Parathyroid adenoma (tissue), 2 donors: ENCODE measurements at regions not wholly inside any gene's neighbourhood (a gene's known extent, or its start where the extent isn't known, plus 50 kb on each side); places are given as distances from the start of the nearest gene placed in this dataset.

Experiments used
- H2AFZ ChIP-seq: fragments of 300-600 bp; sonication (generic); one replicate; pipeline ENCODE4 v1.7.0; 2017; ENCODE audit warnings: antibody characterized with exemption, mild to moderate bottlenecking
- H3K27ac ChIP-seq: fragments of 300-600 bp; sonication (generic); one replicate; pipeline ENCODE4 v1.7.0; 2017
- H3K27me3 ChIP-seq: fragments of 300-600 bp; sonication (generic); one replicate; pipeline ENCODE4 v1.7.0; 2017; ENCODE audit warnings: low read length; ENCODE audit not compliant: control insufficient read depth, insufficient read depth
- H3K36me3 ChIP-seq: fragments of 300-600 bp; sonication (generic); one replicate; pipeline ENCODE4 v1.7.0; 2017; ENCODE audit warnings: low read length; ENCODE audit not compliant: control insufficient read depth, insufficient read depth
- H3K4me1 ChIP-seq: fragments of 300-600 bp; sonication (generic); one replicate; pipeline ENCODE4 v1.7.0; 2017; ENCODE audit warnings: control low read depth
- H3K4me2 ChIP-seq: fragments of 300-600 bp; sonication (generic); one replicate; pipeline ENCODE4 v1.7.0; 2017; ENCODE audit warnings: low read length
- H3K4me3 ChIP-seq: fragments of 300-600 bp; sonication (generic); one replicate; pipeline ENCODE4 v1.7.0; 2017; ENCODE audit warnings: low read depth, low read length
- H3K79me2 ChIP-seq: fragments of 300-600 bp; sonication (generic); one replicate; pipeline ENCODE4 v1.7.0; 2017; ENCODE audit warnings: control low read depth
- H3K9ac ChIP-seq: fragments of 300-600 bp; sonication (generic); one replicate; pipeline ENCODE4 v1.7.0; 2017; ENCODE audit warnings: mild to moderate bottlenecking
- H3K9me3 ChIP-seq: fragments of 300-600 bp; sonication (generic); one replicate; pipeline ENCODE4 v1.7.0; 2017; ENCODE audit warnings: low read length; ENCODE audit not compliant: control insufficient read depth
- TF ChIP-seq, protein P1 (sequence below): fragments of 300-600 bp; sonication (generic); IDR thresholded peaks from one replicate; pipeline ENCODE4 v1.7.0; 2017; ENCODE audit warnings: antibody characterized with exemption, mild to moderate bottlenecking
- donor health status: primary hyperparathyroidism.

- no peak overlapping the region for H3K27ac ChIP-seq
- no peaks in the 10 kb centered on the region for H3K4me1 ChIP-seq
- H3K27me3 ChIP-seq, result no peaks in the 10 kb centered on the region
- no peak overlapping the region for H3K4me3 ChIP-seq
- TF ChIP-seq, protein P1, sequence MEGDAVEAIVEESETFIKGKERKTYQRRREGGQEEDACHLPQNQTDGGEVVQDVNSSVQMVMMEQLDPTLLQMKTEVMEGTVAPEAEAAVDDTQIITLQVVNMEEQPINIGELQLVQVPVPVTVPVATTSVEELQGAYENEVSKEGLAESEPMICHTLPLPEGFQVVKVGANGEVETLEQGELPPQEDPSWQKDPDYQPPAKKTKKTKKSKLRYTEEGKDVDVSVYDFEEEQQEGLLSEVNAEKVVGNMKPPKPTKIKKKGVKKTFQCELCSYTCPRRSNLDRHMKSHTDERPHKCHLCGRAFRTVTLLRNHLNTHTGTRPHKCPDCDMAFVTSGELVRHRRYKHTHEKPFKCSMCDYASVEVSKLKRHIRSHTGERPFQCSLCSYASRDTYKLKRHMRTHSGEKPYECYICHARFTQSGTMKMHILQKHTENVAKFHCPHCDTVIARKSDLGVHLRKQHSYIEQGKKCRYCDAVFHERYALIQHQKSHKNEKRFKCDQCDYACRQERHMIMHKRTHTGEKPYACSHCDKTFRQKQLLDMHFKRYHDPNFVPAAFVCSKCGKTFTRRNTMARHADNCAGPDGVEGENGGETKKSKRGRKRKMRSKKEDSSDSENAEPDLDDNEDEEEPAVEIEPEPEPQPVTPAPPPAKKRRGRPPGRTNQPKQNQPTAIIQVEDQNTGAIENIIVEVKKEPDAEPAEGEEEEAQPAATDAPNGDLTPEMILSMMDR, result no peak
- H3K36me3 ChIP-seq, result no peaks in the 10 kb centered on the region
- no peaks in the 10 kb centered on the region for H3K9me3 ChIP-seq
- H3K9ac ChIP-seq, result no peak overlapping the region
- H2AFZ ChIP-seq, result no peak overlapping the region
- H3K4me2 ChIP-seq, result no peak overlapping the region
- H3K79me2 ChIP-seq, result no peaks in the 10 kb centered on the region
These were observed 580.4 kb upstream of the FAM98A start for GRCh38 chr2:34179511-34179910.

DNA sequence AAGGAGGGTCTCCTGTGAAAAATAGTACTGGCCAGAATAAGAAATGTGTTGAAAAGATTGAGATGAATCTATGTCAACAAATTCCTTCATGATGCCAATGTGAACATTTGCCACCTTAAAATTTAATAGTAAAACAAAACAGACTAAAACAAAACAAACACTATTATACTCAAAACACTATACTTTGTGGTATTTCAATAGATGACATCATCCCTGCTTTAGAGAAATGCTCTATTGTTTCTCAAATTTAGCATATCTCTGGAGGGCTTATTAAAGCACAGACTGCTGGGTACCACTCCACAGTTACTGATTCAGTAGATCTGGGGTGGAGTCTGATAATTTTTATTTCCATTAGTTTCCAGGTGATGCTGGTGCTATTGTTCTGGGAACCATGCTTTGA lies 579.4 kb upstream of the FAM98A start:
- Histone ChIP-seq H3K4me1 (no peaks in the 10 kb centered on the region), H3K27me3 (no peaks in the 10 kb centered on the region), H3K27ac (no peak overlapping the region), H3K4me2 (no peak overlapping the region), H3K9me3 (no peaks in the 10 kb centered on the region), H3K9ac (no peak overlapping the region), H3K4me3 (no peak overlapping the region), H2AFZ (no peak overlapping the region), H3K36me3 (no peaks in the 10 kb centered on the region), H3K79me2 (no peaks in the 10 kb centered on the region)
- TF ChIP-seq, protein P1, result no peak

GRCh38 chr2:34176693-34177092 lies 577.6 kb upstream of the FAM98A start:
- Histone ChIP-seq H3K4me3 (no peak overlapping the region), H2AFZ (no peak overlapping the region), H3K4me2 (no peak overlapping the region), H3K9ac (no peak overlapping the region), H3K79me2 (no peaks in the 10 kb centered on the region), H3K9me3 (no peaks in the 10 kb centered on the region), H3K27ac (no peak overlapping the region), H3K4me1 (no peaks in the 10 kb centered on the region), H3K36me3 (no peaks in the 10 kb centered on the region), H3K27me3 (no peaks in the 10 kb centered on the region)
- TF ChIP-seq, protein P1, result no peak

DNA sequence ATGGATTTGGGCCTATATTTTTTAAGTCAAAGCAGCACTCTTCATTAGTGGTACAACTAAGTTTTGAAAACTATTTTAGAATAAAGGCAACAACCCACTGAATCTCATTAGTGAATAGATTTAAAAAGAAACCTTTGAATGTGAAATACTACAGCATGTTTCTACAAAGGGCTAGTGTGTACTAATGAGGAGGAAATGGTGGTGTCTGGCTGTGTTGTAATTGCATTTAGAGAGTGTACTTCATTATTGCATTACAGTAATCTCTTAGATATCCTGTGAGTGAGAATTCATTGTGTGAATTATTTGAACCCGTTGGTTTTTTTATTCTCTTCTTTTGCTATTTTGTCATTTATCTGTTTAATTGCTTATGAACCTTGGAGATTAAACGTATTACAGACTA lies 575.4 kb upstream of the FAM98A start:
- Histone ChIP-seq H3K4me1 (no peaks in the 10 kb centered on the region), H3K9ac (no peak overlapping the region), H3K79me2 (no peaks in the 10 kb centered on the region), H3K9me3 (no peaks in the 10 kb centered on the region), H3K4me2 (no peak overlapping the region), H3K4me3 (no peak overlapping the region), H2AFZ (no peak overlapping the region), H3K36me3 (no peaks in the 10 kb centered on the region), H3K27ac (no peak overlapping the region), H3K27me3 (no peaks in the 10 kb centered on the region)
- TF ChIP-seq, protein P1, result no peak

- TF ChIP-seq, protein P1, result no peak
- Histone ChIP-seq H3K4me3 (no peak overlapping the region), H3K4me1 (no peaks in the 10 kb centered on the region), H3K27ac (no peak overlapping the region), H3K27me3 (no peaks in the 10 kb centered on the region), H3K4me2 (no peak overlapping the region), H3K36me3 (no peaks in the 10 kb centered on the region), H2AFZ (no peak overlapping the region), H3K9ac (no peak overlapping the region), H3K9me3 (no peaks in the 10 kb centered on the region), H3K79me2 (no peaks in the 10 kb centered on the region)
These were observed 563.1 kb upstream of the FAM98A start for GRCh38 chr2:34162231-34162630.
